Gastroesophageal sphincter (tissue), 4 donors: ENCODE measurements at regions not wholly inside any gene's neighbourhood (a gene's known extent, or its start where the extent isn't known, plus 50 kb on each side); places are given as distances from the start of the nearest gene placed in this dataset.

Experiments used
- ATAC-seq: fragments of 150-250 bp; one replicate; pipeline ENCODE4 v1.9.1; 2016; ENCODE audit warnings: mild to moderate bottlenecking, moderate library complexity
- H3K27ac ChIP-seq, 4 donors: fragments of 200-600 bp; sonication (generic) in 3 of 4; 1 replicate in 3 of 4; 2 replicates in 1 of 4; pipeline ENCODE4 v1.5.1; 2016 to 2019
- H3K27me3 ChIP-seq: fragments of 200-600 bp; sonication (generic); one replicate; pipeline ENCODE4 v1.5.1; 2019
- H3K36me3 ChIP-seq, 2 donors: fragments of 200-600 bp; sonication (generic); one replicate each; pipeline ENCODE4 v1.5.1; 2019; ENCODE audit warnings: control low read depth in 1 of 2
- H3K4me1 ChIP-seq, 3 donors: fragments of 200-600 bp; sonication (generic); 1 replicate in 2 of 3; 2 replicates in 1 of 3; pipeline ENCODE4 v1.5.1; 2016 to 2019; ENCODE audit warnings: control low read depth in 2 of 3
- H3K4me3 ChIP-seq, 2 donors: fragments of 200-600 bp; sonication (generic); one replicate each; pipeline ENCODE4 v1.5.1; 2019; ENCODE audit warnings: mild to moderate bottlenecking in 1 of 2, moderate library complexity in 1 of 2
- H3K9me3 ChIP-seq, 3 donors: fragments of 200-600 bp; sonication (generic); one replicate each; pipeline ENCODE4 v1.5.1; 2017 to 2019; ENCODE audit warnings: control low read depth in 2 of 3
- EP300 ChIP-seq: sonication (generic); formaldehyde crosslinking; IDR thresholded peaks from one replicate; pipeline ENCODE4 v1.6.1; 2017; ENCODE audit warnings: antibody characterized with exemption, mild to moderate bottlenecking
- POLR2A ChIP-seq, 2 donors: fragments of 450-650 bp; IDR thresholded peaks; one replicate each; pipeline ENCODE4 v1.6.1; 2017; ENCODE audit warnings: antibody characterized with exemption in 2 of 2, mild to moderate bottlenecking in 2 of 2, moderate library complexity in 1 of 2
- POLR2AphosphoS5 ChIP-seq: sonication (generic); formaldehyde crosslinking; IDR thresholded peaks from one replicate; pipeline ENCODE4 v1.6.1; 2017; ENCODE audit warnings: antibody characterized with exemption
- WGBS, 2 donors: methylation state at CpG; one replicate each; pipeline ENCODE4 v1.1.5; 2018; ENCODE audit warnings: low coverage in 1 of 2; 5-methylcytosine and 5-hydroxymethylcytosine counted together
- TF ChIP-seq, protein P1 (sequence below), 4 experiments: fragments of 200-600 bp in 2 of 4; fragments of 450-650 bp in 2 of 4; sonication (generic) in 1 of 4; IDR thresholded peaks; one replicate each; pipeline ENCODE4 v1.5.1; 2017 to 2019; ENCODE audit warnings: antibody characterized with exemption in 4 of 4, mild to moderate bottlenecking in 2 of 4, moderate library complexity in 2 of 4

DNA sequence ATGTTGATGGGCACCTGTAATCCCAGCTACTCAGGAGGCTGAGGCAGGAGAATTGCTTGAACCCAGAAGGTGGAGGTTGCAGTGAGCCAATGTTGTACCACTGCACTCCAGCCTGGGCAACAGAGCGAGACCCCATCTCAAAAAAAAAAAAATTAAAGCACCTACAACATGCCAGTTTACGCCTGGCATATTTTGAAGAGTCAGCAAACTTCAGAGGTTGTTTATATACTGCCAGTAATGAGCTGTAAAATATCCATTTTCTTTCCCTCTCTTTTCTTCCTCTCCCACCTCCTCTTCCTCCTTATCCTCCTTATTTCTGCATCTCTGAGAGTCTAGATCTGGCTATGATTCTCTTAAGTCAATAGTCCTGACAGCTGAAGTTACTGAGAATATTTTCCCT lies 556.5 kb upstream of the LARGE1 start:
- Histone ChIP-seq H3K4me3 (no peak overlapping the region), H3K9me3 (peaks cover 0 to 14% (median 0%) of the 10 kb centered on the region in 3 donors), H3K27me3 (no peaks in the 10 kb centered on the region), H3K4me1 (no peaks in the 10 kb centered on the region), H3K27ac (no peak overlapping the region), H3K36me3 (no peaks in the 10 kb centered on the region)
- no peak for ATAC-seq
- TF ChIP-seq, protein P1, sequence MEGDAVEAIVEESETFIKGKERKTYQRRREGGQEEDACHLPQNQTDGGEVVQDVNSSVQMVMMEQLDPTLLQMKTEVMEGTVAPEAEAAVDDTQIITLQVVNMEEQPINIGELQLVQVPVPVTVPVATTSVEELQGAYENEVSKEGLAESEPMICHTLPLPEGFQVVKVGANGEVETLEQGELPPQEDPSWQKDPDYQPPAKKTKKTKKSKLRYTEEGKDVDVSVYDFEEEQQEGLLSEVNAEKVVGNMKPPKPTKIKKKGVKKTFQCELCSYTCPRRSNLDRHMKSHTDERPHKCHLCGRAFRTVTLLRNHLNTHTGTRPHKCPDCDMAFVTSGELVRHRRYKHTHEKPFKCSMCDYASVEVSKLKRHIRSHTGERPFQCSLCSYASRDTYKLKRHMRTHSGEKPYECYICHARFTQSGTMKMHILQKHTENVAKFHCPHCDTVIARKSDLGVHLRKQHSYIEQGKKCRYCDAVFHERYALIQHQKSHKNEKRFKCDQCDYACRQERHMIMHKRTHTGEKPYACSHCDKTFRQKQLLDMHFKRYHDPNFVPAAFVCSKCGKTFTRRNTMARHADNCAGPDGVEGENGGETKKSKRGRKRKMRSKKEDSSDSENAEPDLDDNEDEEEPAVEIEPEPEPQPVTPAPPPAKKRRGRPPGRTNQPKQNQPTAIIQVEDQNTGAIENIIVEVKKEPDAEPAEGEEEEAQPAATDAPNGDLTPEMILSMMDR (IDR thresholded peaks at IDR 0.05): no peak
- 84% methylated on average over 2 of the region's 2 CpGs; no CpG with 5 or more reads in 1 of the 2 donors for WGBS, 2 donors

DNA sequence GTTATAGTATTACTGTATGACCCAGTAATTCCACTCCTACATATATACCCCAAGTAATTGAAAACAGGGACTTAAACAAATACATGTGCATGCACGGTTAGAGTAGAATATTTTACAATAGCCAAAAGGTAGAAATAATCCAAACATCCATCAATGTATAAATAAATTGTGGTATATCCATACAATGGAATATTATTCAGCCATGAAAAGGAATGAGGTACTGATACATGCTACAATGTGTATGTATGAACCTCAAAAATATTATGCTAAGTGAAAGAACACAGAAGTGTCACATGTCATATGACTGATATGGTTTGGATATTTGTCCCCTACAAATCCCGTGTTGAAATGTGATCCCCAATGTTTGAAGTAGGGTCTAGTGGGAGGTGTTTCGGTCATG lies 560.8 kb upstream of the LARGE1 start:
- Histone ChIP-seq H3K4me1 (no peaks in the 10 kb centered on the region), H3K36me3 (no peaks in the 10 kb centered on the region), H3K9me3 (peaks cover 0 to 16% (median 0%) of the 10 kb centered on the region in 3 donors), H3K27me3 (peaks cover 4% of the 10 kb centered on the region), H3K27ac (no peak overlapping the region), H3K4me3 (no peak overlapping the region)
- ATAC-seq: no peak
- TF ChIP-seq POLR2AphosphoS5 (no peak), EP300 (no peak), POLR2A (IDR thresholded peaks at IDR 0.05) (no peak)
- TF ChIP-seq, protein P1 (IDR thresholded peaks at IDR 0.05): no peak
- WGBS, 2 donors: 81 to 90% methylated on average over 3 of the region's 3 CpGs

DNA sequence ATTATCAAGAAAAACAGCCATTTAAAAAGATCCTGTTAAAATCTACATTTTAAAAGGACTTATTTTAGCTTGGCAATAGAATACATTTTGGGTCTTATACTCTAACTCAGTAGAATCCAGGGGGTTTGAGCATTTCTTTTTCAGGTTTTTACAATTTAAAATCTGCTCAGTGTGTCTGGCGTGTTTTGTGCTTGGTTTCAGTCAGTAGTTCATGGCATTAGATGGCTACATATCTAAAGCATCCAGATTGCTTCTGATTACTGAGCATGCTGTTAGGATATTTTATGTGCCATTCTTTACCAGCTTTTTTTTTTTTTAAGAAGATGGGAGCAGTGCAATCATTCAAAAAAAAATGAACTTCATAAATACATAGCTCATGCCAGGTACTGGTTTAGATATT lies 566.1 kb upstream of the LARGE1 start:
- Histone ChIP-seq H3K27ac (no peak overlapping the region), H3K9me3 (peaks cover 0 to 6% (median 0%) of the 10 kb centered on the region in 3 donors), H3K27me3 (peaks cover 18% of the 10 kb centered on the region), H3K4me3 (no peak overlapping the region), H3K4me1 (no peaks in the 10 kb centered on the region), H3K36me3 (no peaks in the 10 kb centered on the region)
- no peak for ATAC-seq
- WGBS, 2 donors: 36 to 41% methylated on average over 1 of the region's 1 CpG
- TF ChIP-seq EP300 (no peak), POLR2AphosphoS5 (no peak), POLR2A (IDR thresholded peaks at IDR 0.05) (no peak)
- TF ChIP-seq, protein P1 (IDR thresholded peaks at IDR 0.05): no peak

DNA sequence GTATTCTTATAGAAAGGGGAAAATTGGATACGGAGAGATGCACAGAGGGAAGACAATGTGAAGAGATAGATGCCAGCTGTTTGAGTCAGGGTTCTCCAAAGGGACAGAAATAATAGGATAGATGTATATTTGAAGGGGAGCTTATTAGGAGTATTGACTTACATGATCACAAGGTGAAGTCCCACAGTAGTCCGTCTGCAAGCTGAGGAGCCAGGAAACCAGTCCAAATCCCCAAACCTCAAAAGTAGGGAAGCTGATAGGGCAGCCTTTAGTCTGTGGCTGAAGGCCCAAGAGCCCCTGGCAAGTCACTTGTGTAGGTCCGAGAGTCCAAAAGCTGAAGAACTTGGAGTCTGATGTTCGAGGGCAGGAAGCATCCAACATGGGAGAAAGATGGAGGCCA lies 569.6 kb upstream of the LARGE1 start:
- 46 to 76% methylated on average over 4 of the region's 4 CpGs for WGBS, 2 donors
- Histone ChIP-seq H3K27me3 (peaks cover 17% of the 10 kb centered on the region), H3K9me3 (peaks cover 0 to 6% (median 0%) of the 10 kb centered on the region in 3 donors), H3K4me3 (no peak overlapping the region), H3K36me3 (no peaks in the 10 kb centered on the region), H3K4me1 (no peaks in the 10 kb centered on the region), H3K27ac (no peak overlapping the region)
- no peak for TF ChIP-seq EP300
- TF ChIP-seq, protein P1 (IDR thresholded peaks at IDR 0.05): no peak
- TF ChIP-seq POLR2AphosphoS5: no peak
- TF ChIP-seq POLR2A (IDR thresholded peaks at IDR 0.05): no peak
- no peak for ATAC-seq

DNA sequence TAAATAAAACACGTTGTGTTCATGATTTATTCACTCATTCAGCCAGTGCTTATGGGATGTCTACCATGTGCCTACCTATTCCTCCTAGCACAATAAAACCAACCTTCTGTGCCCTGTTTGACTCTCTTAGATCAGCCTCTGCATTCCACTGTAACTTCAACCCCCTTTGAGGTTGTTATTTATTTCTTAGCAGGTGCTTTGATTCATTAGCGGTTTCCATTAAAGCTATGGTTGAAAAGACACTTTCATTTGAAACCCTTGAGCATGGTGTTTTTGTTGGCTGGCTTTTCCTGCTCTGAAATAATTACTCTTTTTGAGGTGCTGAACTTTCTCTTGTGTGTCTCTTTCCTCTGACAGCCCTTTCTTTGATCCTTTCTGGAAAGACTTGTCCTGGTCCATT lies 570.6 kb upstream of the LARGE1 start:
- Histone ChIP-seq H3K27me3 (peaks cover 15% of the 10 kb centered on the region), H3K36me3 (no peaks in the 10 kb centered on the region), H3K4me3 (no peak overlapping the region), H3K27ac (no peak overlapping the region), H3K9me3 (peaks cover 0 to 6% (median 0%) of the 10 kb centered on the region in 3 donors), H3K4me1 (no peaks in the 10 kb centered on the region)
- no peak for ATAC-seq
- TF ChIP-seq POLR2A (IDR thresholded peaks at IDR 0.05) (no peak), POLR2AphosphoS5 (no peak), EP300 (no peak)
- TF ChIP-seq, protein P1 (IDR thresholded peaks at IDR 0.05): no peak
- WGBS, 2 donors: 33 to 70% methylated on average over 1 to 2 of the region's 2 CpGs
